ENCODE measurements at regions not wholly inside any gene's neighbourhood (a gene's known extent, or its start where the extent isn't known, plus 50 kb on each side); places are given as distances from the start of the nearest gene placed in this dataset.

GRCh38 chr14:38125481-38126037, 82.1 kb upstream of the SSTR1 start:
- no peak for ATAC-seq (ENCODE audit: low FRiP score in 2 of 2)
- no peak for DNase-seq

DNA sequence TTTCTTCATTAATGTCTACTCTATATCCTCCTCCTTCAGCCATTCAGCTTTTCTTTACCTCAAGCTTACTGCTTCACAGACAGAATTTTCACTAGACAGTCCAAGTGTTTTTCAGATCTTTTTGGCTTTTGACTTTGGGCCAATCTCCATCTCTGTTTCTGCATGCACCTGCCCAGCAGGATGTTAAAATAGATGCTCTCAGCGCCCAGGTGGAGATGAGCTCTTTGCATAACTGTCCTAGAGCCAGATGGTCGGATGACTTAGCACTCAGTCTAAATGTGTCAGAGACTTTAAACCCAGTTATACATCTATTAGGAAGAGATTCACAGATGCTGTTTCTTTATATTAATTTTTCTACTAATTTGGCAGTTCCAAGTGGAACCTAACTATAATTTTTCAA, 80.3 kb upstream of the SSTR1 start:
- Histone ChIP-seq H3K4me1 (no peaks in the 10 kb centered on the region), H3K9me3 (no peaks in the 10 kb centered on the region), H3K36me3 (no peaks in the 10 kb centered on the region), H3K4me3 (no peak overlapping the region), H3K27me3 (no peaks in the 10 kb centered on the region), H3K27ac (no peak overlapping the region)
- DNase-seq, result no peak
- WGBS, 2 donors, result 88 to 93% methylated on average over 2 of the region's 2 CpGs
- no peak for ATAC-seq (ENCODE audit: low FRiP score in 2 of 2)
- TF ChIP-seq POLR2A (IDR thresholded peaks at IDR 0.05), result no peak

More at GRCh38 chr14:38125481-38126037, 82.1 kb upstream of the SSTR1 start:
- Histone ChIP-seq H3K4me1 (no peaks in the 10 kb centered on the region), H3K36me3 (no peaks in the 10 kb centered on the region), H3K27ac (no peak overlapping the region), H3K4me3 (no peak overlapping the region), H3K27me3 (no peaks in the 10 kb centered on the region), H3K9me3 (no peaks in the 10 kb centered on the region)
- TF ChIP-seq POLR2A (IDR thresholded peaks at IDR 0.05), result no peak
- no peak for TF ChIP-seq CTCF (IDR thresholded peaks at IDR 0.05)
- no peak for TF ChIP-seq POLR2AphosphoS5 (IDR thresholded peaks at IDR 0.05)
- no peak for TF ChIP-seq EP300 (IDR thresholded peaks at IDR 0.05)
- WGBS, 2 donors, result 37 to 44% methylated on average over 11 of the region's 11 CpGs

- Histone ChIP-seq H3K4me3 (no peak overlapping the region), H3K27me3 (no peaks in the 10 kb centered on the region), H3K36me3 (no peaks in the 10 kb centered on the region), H3K4me1 (no peaks in the 10 kb centered on the region), H3K27ac (no peak overlapping the region), H3K9me3 (no peaks in the 10 kb centered on the region)
- no peak for ATAC-seq (ENCODE audit: low FRiP score in 2 of 2)
- DNase-seq, result no peak
- TF ChIP-seq CTCF (IDR thresholded peaks at IDR 0.05), result no peak
- no peak for TF ChIP-seq POLR2AphosphoS5 (IDR thresholded peaks at IDR 0.05)
- TF ChIP-seq EP300 (IDR thresholded peaks at IDR 0.05), result no peak
- TF ChIP-seq POLR2A (IDR thresholded peaks at IDR 0.05), result no peak
- WGBS, 2 donors, result 65 to 74% methylated on average over 3 of the region's 3 CpGs
Measured at GRCh38 chr14:38127784-38128183, 79.9 kb upstream of the SSTR1 start.

DNA sequence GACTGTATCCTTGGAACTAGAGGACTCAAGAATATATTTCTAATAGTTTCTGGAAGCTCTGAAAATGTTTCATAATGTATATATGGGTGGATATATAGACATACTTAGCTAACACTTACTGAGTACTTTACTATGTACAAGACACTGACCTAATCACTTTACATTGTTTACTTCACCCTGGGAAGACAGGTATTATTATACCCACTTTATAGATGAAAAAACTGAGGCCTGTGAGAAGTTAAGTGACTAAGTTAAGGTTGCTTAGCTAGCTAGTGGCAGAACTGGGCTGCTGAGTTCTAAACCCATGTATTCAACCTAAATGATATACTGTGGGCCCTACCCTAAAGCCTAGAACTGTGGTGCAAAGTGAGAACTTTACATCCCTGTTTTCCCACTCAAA, 79.1 kb upstream of the SSTR1 start:
- Histone ChIP-seq H3K27me3 (no peaks in the 10 kb centered on the region), H3K9me3 (no peaks in the 10 kb centered on the region), H3K4me3 (no peak overlapping the region), H3K36me3 (no peaks in the 10 kb centered on the region), H3K4me1 (no peaks in the 10 kb centered on the region), H3K27ac (no peak overlapping the region)
- TF ChIP-seq CTCF (IDR thresholded peaks at IDR 0.05) (no peak), POLR2AphosphoS5 (IDR thresholded peaks at IDR 0.05) (no peak), POLR2A (IDR thresholded peaks at IDR 0.05) (no peak), EP300 (IDR thresholded peaks at IDR 0.05) (no peak)
- no peak for DNase-seq
- no peak for ATAC-seq (ENCODE audit: low FRiP score in 2 of 2)

GRCh38 chr14:38129192-38129591, 78.5 kb upstream of the SSTR1 start:
- 78 to 87% methylated on average over 2 of the region's 2 CpGs for WGBS, 2 donors

More at GRCh38 chr14:38129192-38129591, 78.5 kb upstream of the SSTR1 start:
- ATAC-seq (ENCODE audit: low FRiP score in 2 of 2) (no peak), DNase-seq (no peak)
- no peak overlapping the region for H3K4me3 ChIP-seq
- H3K27ac ChIP-seq, result no peak overlapping the region
- H3K9me3 ChIP-seq, result no peaks in the 10 kb centered on the region
- H3K4me1 ChIP-seq, result no peaks in the 10 kb centered on the region
- H3K27me3 ChIP-seq, result no peaks in the 10 kb centered on the region
- H3K36me3 ChIP-seq, result no peaks in the 10 kb centered on the region
- TF ChIP-seq EP300 (IDR thresholded peaks at IDR 0.05), result no peak
- TF ChIP-seq CTCF (IDR thresholded peaks at IDR 0.05), result no peak
- TF ChIP-seq POLR2A (IDR thresholded peaks at IDR 0.05), result no peak
- TF ChIP-seq POLR2AphosphoS5 (IDR thresholded peaks at IDR 0.05), result no peak

All from upper lobe of left lung (tissue), 6 donors.